Liver (tissue), 7 donors: ENCODE measurements at regions not wholly inside any gene's neighbourhood (a gene's known extent, or its start where the extent isn't known, plus 50 kb on each side); places are given as distances from the start of the nearest gene placed in this dataset.

Experiments
- DNase-seq: peaks from one replicate; pipeline ENCODE4 v3.0.0-alpha.2; 2017; ENCODE audit warnings: low spot score
- H3K27ac ChIP-seq, 2 donors: one replicate each; pipeline ENCODE4 v1.7.0; 2013; ENCODE audit warnings: inconsistent platforms in 2 of 2, low read length in 2 of 2, control low read depth in 1 of 2, low read depth in 1 of 2, mild to moderate bottlenecking in 1 of 2
- H3K27me3 ChIP-seq, 4 donors: one replicate each; pipeline versions ENCODE4 v1.6.1 to v1.7.0; 2013; ENCODE audit warnings: low read length in 3 of 4, inconsistent platforms in 1 of 4, mild to moderate bottlenecking in 1 of 4, moderate library complexity in 1 of 4; ENCODE audit not compliant: control insufficient read depth in 4 of 4, insufficient read depth in 4 of 4
- H3K36me3 ChIP-seq, 4 donors: one replicate each; pipeline versions ENCODE4 v1.6.1 to v1.7.0; 2013; ENCODE audit warnings: low read length in 3 of 4, mild to moderate bottlenecking in 3 of 4, low read depth in 1 of 4, moderate library complexity in 1 of 4; ENCODE audit not compliant: control insufficient read depth in 4 of 4, insufficient read depth in 3 of 4
- H3K4me1 ChIP-seq, 4 donors: one replicate each; pipeline versions ENCODE4 v1.6.1 to v1.7.0; 2013; ENCODE audit warnings: low read length in 3 of 4, mild to moderate bottlenecking in 3 of 4, moderate library complexity in 1 of 4; ENCODE audit not compliant: control insufficient read depth in 4 of 4, insufficient read depth in 4 of 4
- H3K4me3 ChIP-seq, 3 donors: one replicate each; pipeline versions ENCODE4 v1.6.1 to v1.7.0; 2013; ENCODE audit warnings: low read length in 3 of 3, control low read depth in 1 of 3, low read depth in 1 of 3, mild to moderate bottlenecking in 1 of 3
- H3K9ac ChIP-seq, 2 donors: one replicate each; pipeline ENCODE4 v1.7.0; 2013; ENCODE audit warnings: low read length in 2 of 2, mild to moderate bottlenecking in 2 of 2, moderate library complexity in 2 of 2, control low read depth in 1 of 2, low read depth in 1 of 2
- H3K9me3 ChIP-seq, 4 donors: one replicate each; pipeline versions ENCODE4 v1.6.1 to v1.7.0; 2013; ENCODE audit warnings: low read length in 3 of 4; ENCODE audit not compliant: control insufficient read depth in 4 of 4
- EGR1 ChIP-seq, 2 donors: IDR thresholded peaks; 2 replicates each; pipeline ENCODE4 v1.6.1; 2016 to 2018; ENCODE audit warnings: antibody characterized with exemption in 2 of 2, low read depth in 2 of 2
- FOXA1 ChIP-seq: IDR thresholded peaks from 2 replicates; pipeline ENCODE4 v1.6.1; 2016; ENCODE audit warnings: antibody characterized with exemption
- FOXA2 ChIP-seq: IDR thresholded peaks from 2 replicates; pipeline ENCODE4 v1.6.1; 2016; ENCODE audit warnings: antibody characterized with exemption
- GABPA ChIP-seq, 2 donors: IDR thresholded peaks in 1 of 2; conservative IDR thresholded peaks in 1 of 2; 2 replicates each; pipeline ENCODE4 v1.6.1; 2016; ENCODE audit warnings: antibody characterized with exemption in 2 of 2, mild to moderate bottlenecking in 1 of 2, moderate library complexity in 1 of 2
- HNF4A ChIP-seq, 2 donors: conservative IDR thresholded peaks; 2 replicates each; pipeline ENCODE4 v1.6.1; 2016; ENCODE audit warnings: antibody characterized with exemption in 2 of 2, mild to moderate bottlenecking in 2 of 2
- HNF4G ChIP-seq: IDR thresholded peaks from 2 replicates; pipeline ENCODE4 v1.6.1; 2016; ENCODE audit warnings: antibody characterized with exemption
- JUND ChIP-seq, 2 donors: IDR thresholded peaks; 2 replicates each; pipeline ENCODE4 v1.6.1; 2016; ENCODE audit warnings: antibody characterized with exemption in 2 of 2
- MAX ChIP-seq: IDR thresholded peaks from 2 replicates; pipeline ENCODE4 v1.6.1; 2016; ENCODE audit warnings: antibody characterized with exemption
- REST ChIP-seq: IDR thresholded peaks from 2 replicates; pipeline ENCODE4 v1.6.1; 2016; ENCODE audit warnings: antibody characterized with exemption, mild to moderate bottlenecking
- RXRA ChIP-seq, 2 donors: IDR thresholded peaks; 2 replicates each; pipeline ENCODE4 v1.6.1; 2017 to 2018; ENCODE audit warnings: antibody characterized with exemption in 2 of 2, mild to moderate bottlenecking in 1 of 2
- SP1 ChIP-seq: IDR thresholded peaks from 2 replicates; pipeline ENCODE4 v1.6.1; 2018; ENCODE audit warnings: antibody characterized with exemption, mild to moderate bottlenecking
- YY1 ChIP-seq: IDR thresholded peaks from 2 replicates; pipeline ENCODE4 v1.6.1; 2016; ENCODE audit warnings: antibody characterized with exemption, mild to moderate bottlenecking
- ZBTB33 ChIP-seq: IDR thresholded peaks from 2 replicates; pipeline ENCODE4 v1.6.1; 2016; ENCODE audit warnings: antibody characterized with exemption
- WGBS: extraction: QIAGEN DNeasy Blood & Tissue Kit; methylation state at CpG from one replicate; pipeline ENCODE4 v1.1.7; 2013; 5-methylcytosine and 5-hydroxymethylcytosine counted together
- donor health status: healthy.
- donor health status: healthy.
- donor health status: healthy.
- donor health status: healthy.

GRCh38 chr6:97726378-97726777, 443.4 kb upstream of the MMS22L start:
- Histone ChIP-seq H3K36me3 (no peaks in the 10 kb centered on the region), H3K9ac (no peak overlapping the region), H3K4me1 (no peaks in the 10 kb centered on the region), H3K27ac (no peak overlapping the region), H3K4me3 (no peak overlapping the region), H3K27me3 (no peaks in the 10 kb centered on the region), H3K9me3 (no peaks in the 10 kb centered on the region)
- TF ChIP-seq SP1, result no peak
- no peak for TF ChIP-seq REST
- no peak for TF ChIP-seq JUND (IDR thresholded peaks at IDR 0.05)
- TF ChIP-seq MAX, result no peak
- no peak for TF ChIP-seq FOXA1
- TF ChIP-seq RXRA (IDR thresholded peaks at IDR 0.05), result no peak
- TF ChIP-seq HNF4G, result no peak
- no peak for TF ChIP-seq FOXA2
- no peak for TF ChIP-seq HNF4A (conservative IDR thresholded peaks at IDR 0.05)
- WGBS, result 44% methylated on average over 2 of the region's 2 CpGs
- no peak for DNase-seq

- Histone ChIP-seq H3K9me3 (no peaks in the 10 kb centered on the region), H3K9ac (no peak overlapping the region), H3K4me1 (no peaks in the 10 kb centered on the region), H3K4me3 (no peak overlapping the region), H3K27ac (no peak overlapping the region), H3K27me3 (no peaks in the 10 kb centered on the region), H3K36me3 (no peaks in the 10 kb centered on the region)
- no peak for DNase-seq
- TF ChIP-seq REST (no peak), RXRA (IDR thresholded peaks at IDR 0.05) (no peak), HNF4G (no peak), YY1 (no peak), FOXA2 (no peak), GABPA (IDR thresholded peaks at IDR 0.05 in 1 of 2, conservative IDR thresholded peaks at IDR 0.05 in 1 of 2) (no peak), ZBTB33 (no peak), MAX (no peak), JUND (IDR thresholded peaks at IDR 0.05) (no peak), EGR1 (IDR thresholded peaks at IDR 0.05; ENCODE audit: low read depth in 2 of 2) (no peak)
- WGBS, result 35% methylated on average over 3 of the region's 3 CpGs
Observed at GRCh38 chr6:97732045-97732444, 449.0 kb upstream of the MMS22L start.
